PC-9 (cell line): ENCODE measurements at regions not wholly inside any gene's neighbourhood (a gene's known extent, or its start where the extent isn't known, plus 50 kb on each side); places are given as distances from the start of the nearest gene placed in this dataset.

Experiments
- BruUV-seq: library from RNA; stranded (reverse); fragments of 400-500 nt; replicated peaks from 2 replicates; lab custom pipeline; 2021; lab: Mats Ljungman, UMichigan
- CTCF ChIA-PET: fragments of 300-600 bp; sonication (Branson Sonifier 250); formaldehyde crosslinking; loops from one replicate; lab custom pipeline; 2022; ENCODE audit warnings: antibody characterized with exemption; lab: Charles Lee
- POLR2A ChIA-PET: fragments of 300-600 bp; sonication (Branson Sonifier 250); formaldehyde crosslinking; loops from one replicate; lab custom pipeline; 2022; ENCODE audit warnings: antibody characterized with exemption; ENCODE audit not compliant: unreplicated experiment; lab: Charles Lee
- DNase-seq, 2 experiments: peaks; one replicate each; pipeline versions ENCODE4 v3.0.0 to v3.0.0-alpha.2; 2015 to 2022; ENCODE audit warnings: mixed read lengths in 1 of 2
- H2AFZ ChIP-seq: fragments of 200-600 bp; sonication (generic); 2 replicates; pipeline ENCODE4 v1.8.1; 2017; ENCODE audit warnings: antibody characterized with exemption
- H3F3A ChIP-seq: fragments of 200-600 bp; sonication (generic); 2 replicates; pipeline ENCODE4 v1.8.1; 2017; ENCODE audit warnings: antibody characterized with exemption, mild to moderate bottlenecking, low read depth; ENCODE audit not compliant: insufficient read depth
- H3K27ac ChIP-seq: fragments of 200-600 bp; sonication (generic); 2 replicates; pipeline ENCODE4 v1.6.1; 2016; ENCODE audit warnings: mixed run types
- H3K27me3 ChIP-seq: fragments of 200-600 bp; sonication (generic); 2 replicates; pipeline ENCODE4 v1.6.1; 2016; ENCODE audit warnings: low read depth, mixed run types; ENCODE audit not compliant: insufficient read depth
- H3K36me3 ChIP-seq: fragments of 200-600 bp; sonication (generic); 2 replicates; pipeline ENCODE4 v1.6.1; 2016; ENCODE audit warnings: low read depth, mixed run types
- H3K4me1 ChIP-seq: fragments of 200-600 bp; sonication (generic); replicated peaks from 2 replicates; pipeline ENCODE4 v1.6.1; 2016; ENCODE audit warnings: mixed run types; ENCODE audit not compliant: insufficient read depth
- H3K4me2 ChIP-seq: fragments of 200-600 bp; sonication (generic); 2 replicates; pipeline ENCODE4 v1.6.1; 2017; ENCODE audit warnings: mixed run types
- H3K4me3 ChIP-seq: fragments of 200-600 bp; sonication (generic); 2 replicates; pipeline ENCODE4 v1.6.1; 2016; ENCODE audit warnings: mixed run types
- H3K79me2 ChIP-seq: fragments of 200-600 bp; sonication (generic); 2 replicates; pipeline ENCODE4 v1.6.1; 2017; ENCODE audit warnings: low read depth, mixed run types
- H3K9me2 ChIP-seq: fragments of 200-600 bp; sonication (generic); 2 replicates; pipeline ENCODE4 v1.8.1; 2017; ENCODE audit warnings: mild to moderate bottlenecking; ENCODE audit not compliant: insufficient read depth
- H3K9me3 ChIP-seq: fragments of 200-600 bp; sonication (generic); 2 replicates; pipeline ENCODE4 v1.8.1; 2016; ENCODE audit warnings: low read depth; ENCODE audit not compliant: insufficient read depth
- H4K20me1 ChIP-seq: fragments of 200-600 bp; sonication (generic); 2 replicates; pipeline ENCODE4 v1.8.1; 2017; ENCODE audit not compliant: insufficient read depth
- EZH2 ChIP-seq: fragments of 200-600 bp; sonication (generic); IDR thresholded peaks from 2 replicates; pipeline ENCODE4 v1.8.0; 2017; ENCODE audit warnings: antibody characterized with exemption, low read depth
- intact Hi-C: fragments of 100-400 bp; cut with micrococcal nuclease; formaldehyde crosslinking; loops from one replicate; pipeline ENCODE4 v1.10.0; 2022; ENCODE audit not compliant: unreplicated experiment
- TF ChIP-seq, protein P1 (sequence below): fragments of 200-600 bp; sonication (generic); conservative IDR thresholded peaks from 2 replicates; pipeline ENCODE4 v1.6.1; 2017; ENCODE audit warnings: mixed run types, antibody characterized with exemption, mild to moderate bottlenecking, moderate library complexity

DNA sequence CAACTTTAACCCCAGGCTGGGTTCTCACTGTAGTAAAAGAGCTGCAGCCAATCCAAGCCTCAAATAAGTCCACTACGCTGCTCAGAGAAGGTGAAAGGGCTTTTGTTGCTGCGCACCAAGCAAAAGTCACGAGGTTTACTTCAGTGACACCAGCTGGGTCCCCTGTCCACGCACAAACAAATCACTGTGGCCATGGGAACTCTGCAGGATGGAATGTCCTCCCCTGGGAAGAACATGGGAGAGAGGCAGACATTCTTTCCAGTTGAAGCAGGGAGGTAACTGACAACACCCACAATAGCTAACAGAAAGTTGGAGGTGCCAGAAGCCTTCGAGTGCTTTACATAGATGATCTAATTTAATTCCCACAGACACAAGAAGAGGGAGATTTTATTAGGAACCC is 181.9 kb downstream of the PMP22 start:
- Histone ChIP-seq H3K36me3 (no peaks in the 10 kb centered on the region), H3K9me2 (no peaks in the 10 kb centered on the region), H3K27ac (no peak overlapping the region), H3K4me3 (no peak overlapping the region), H3K27me3 (peaks cover 31% of the 10 kb centered on the region), H2AFZ (no peak overlapping the region), H4K20me1 (no peaks in the 10 kb centered on the region), H3K79me2 (no peaks in the 10 kb centered on the region), H3K4me1 (no peaks in the 10 kb centered on the region), H3K9me3 (no peaks in the 10 kb centered on the region), H3F3A (no peaks in the 10 kb centered on the region), H3K4me2 (no peak overlapping the region)
- intact Hi-C loops, result no loop called here
- no TSS peak for BruUV-seq
- no peak for TF ChIP-seq EZH2
- TF ChIP-seq, protein P1, sequence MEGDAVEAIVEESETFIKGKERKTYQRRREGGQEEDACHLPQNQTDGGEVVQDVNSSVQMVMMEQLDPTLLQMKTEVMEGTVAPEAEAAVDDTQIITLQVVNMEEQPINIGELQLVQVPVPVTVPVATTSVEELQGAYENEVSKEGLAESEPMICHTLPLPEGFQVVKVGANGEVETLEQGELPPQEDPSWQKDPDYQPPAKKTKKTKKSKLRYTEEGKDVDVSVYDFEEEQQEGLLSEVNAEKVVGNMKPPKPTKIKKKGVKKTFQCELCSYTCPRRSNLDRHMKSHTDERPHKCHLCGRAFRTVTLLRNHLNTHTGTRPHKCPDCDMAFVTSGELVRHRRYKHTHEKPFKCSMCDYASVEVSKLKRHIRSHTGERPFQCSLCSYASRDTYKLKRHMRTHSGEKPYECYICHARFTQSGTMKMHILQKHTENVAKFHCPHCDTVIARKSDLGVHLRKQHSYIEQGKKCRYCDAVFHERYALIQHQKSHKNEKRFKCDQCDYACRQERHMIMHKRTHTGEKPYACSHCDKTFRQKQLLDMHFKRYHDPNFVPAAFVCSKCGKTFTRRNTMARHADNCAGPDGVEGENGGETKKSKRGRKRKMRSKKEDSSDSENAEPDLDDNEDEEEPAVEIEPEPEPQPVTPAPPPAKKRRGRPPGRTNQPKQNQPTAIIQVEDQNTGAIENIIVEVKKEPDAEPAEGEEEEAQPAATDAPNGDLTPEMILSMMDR, result no peak
- DNase-seq, result no peak
- POLR2A ChIA-PET, result no interaction called here
- CTCF ChIA-PET, result no interaction called here

DNA sequence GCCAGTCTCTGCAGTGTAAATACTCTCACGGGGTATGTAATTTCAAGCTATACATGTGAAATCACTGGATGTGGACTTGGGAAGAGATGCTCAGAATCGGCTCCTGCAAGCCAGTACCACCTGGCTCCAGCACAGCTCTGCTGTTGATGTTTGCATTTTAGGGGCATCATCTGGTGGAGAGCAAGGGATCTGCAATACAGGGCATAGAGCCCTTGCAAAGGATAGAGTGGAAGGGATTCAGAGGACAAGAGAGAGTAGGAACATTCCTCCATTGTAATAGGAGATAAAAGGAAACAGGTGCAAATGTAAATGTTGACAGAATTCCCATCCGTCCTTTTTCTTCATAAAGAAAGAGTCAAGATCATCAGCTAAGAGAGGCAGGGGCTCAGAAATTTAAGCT is 184.1 kb downstream of the PMP22 start:
- H4K20me1 ChIP-seq, result no peaks in the 10 kb centered on the region
- no peaks in the 10 kb centered on the region for H3K36me3 ChIP-seq
- H3K4me3 ChIP-seq, result no peak overlapping the region
- intact Hi-C loops, result no loop called here
- CTCF ChIA-PET, result no interaction called here
- H3K27me3 ChIP-seq, result peaks cover 31% of the 10 kb centered on the region
- H3K9me3 ChIP-seq, result no peaks in the 10 kb centered on the region
- no peak overlapping the region for H3K27ac ChIP-seq
- no peak overlapping the region for H2AFZ ChIP-seq
- no TSS peak for BruUV-seq
- no peaks in the 10 kb centered on the region for H3K9me2 ChIP-seq
- no peaks in the 10 kb centered on the region for H3F3A ChIP-seq
- DNase-seq, result no peak
- POLR2A ChIA-PET, result no interaction called here
- no peak overlapping the region for H3K4me2 ChIP-seq
- H3K79me2 ChIP-seq, result no peaks in the 10 kb centered on the region
- H3K4me1 ChIP-seq, result no peaks in the 10 kb centered on the region
- TF ChIP-seq, protein P1, result no peak
- TF ChIP-seq EZH2, result no peak

DNA sequence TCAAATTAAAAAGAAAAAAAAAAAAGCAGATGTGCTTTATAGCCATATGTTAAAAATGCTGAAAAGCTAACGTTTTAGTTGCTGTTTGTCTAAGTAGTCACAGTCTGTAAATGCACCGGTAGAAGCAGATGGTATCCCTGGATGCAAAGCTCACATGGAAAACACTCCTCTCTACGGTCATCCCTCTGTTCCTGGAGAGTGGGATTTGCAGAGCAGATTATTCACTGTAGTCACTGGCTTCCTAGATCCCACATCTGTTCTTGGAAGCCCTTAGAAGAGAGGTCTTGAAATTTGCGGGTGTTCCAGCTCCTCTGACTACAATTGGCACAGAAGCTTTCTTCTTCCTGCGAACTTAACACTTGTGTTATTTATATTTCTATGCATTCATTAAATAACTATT is 186.6 kb downstream of the PMP22 start:
- Histone ChIP-seq H3K4me1 (no peaks in the 10 kb centered on the region), H3K4me3 (no peak overlapping the region), H3K9me3 (no peaks in the 10 kb centered on the region), H4K20me1 (no peaks in the 10 kb centered on the region), H3K27ac (no peak overlapping the region), H3F3A (no peaks in the 10 kb centered on the region), H3K9me2 (no peaks in the 10 kb centered on the region), H3K4me2 (no peak overlapping the region), H3K79me2 (no peaks in the 10 kb centered on the region), H3K36me3 (no peaks in the 10 kb centered on the region), H3K27me3 (peaks cover 17% of the 10 kb centered on the region; the same call in 1 of the 2 replicates), H2AFZ (no peak overlapping the region)
- intact Hi-C loops, result no loop called here
- ChIA-PET POLR2A (no interaction called here), CTCF (no interaction called here)
- no peak for TF ChIP-seq EZH2
- TF ChIP-seq, protein P1, result no peak
- BruUV-seq, result no TSS peak
- no peak for DNase-seq
